ENCODE measurements at regions not wholly inside any gene's neighbourhood (a gene's known extent, or its start where the extent isn't known, plus 50 kb on each side); places are given as distances from the start of the nearest gene placed in this dataset.

DNA sequence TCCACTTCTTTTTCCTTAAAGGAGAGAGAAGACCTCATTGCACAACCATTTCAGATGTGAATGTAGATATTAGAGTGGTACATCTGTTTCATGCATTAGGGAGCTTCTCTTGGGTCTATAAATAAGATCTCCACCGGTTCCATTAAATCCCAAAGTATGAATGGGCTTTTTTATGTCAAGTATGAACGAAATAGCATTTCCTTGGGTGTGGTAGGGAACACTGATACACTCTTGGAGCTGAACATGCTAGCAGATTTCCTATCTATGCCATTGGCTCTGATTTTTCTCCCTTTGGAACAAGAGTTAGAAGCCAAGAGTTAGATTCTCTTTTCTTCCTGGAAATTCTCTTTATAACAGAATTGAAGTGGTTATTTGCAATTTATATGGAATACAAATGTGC lies 245.6 kb upstream of the ADAMTS5 start:
- WGBS, 2 donors (ENCODE audit: low coverage in 1 of 2), result 42 to 51% methylated on average over 2 of the region's 2 CpGs
- Histone ChIP-seq H3K36me3 (no peaks in the 10 kb centered on the region), H3K4me3 (no peak overlapping the region), H3K9me3 (peaks cover 0 to 5% (median 0%) of the 10 kb centered on the region in 3 donors), H3K27me3 (no peaks in the 10 kb centered on the region), H3K4me1 (peaks cover 0 to 5% (median 0%) of the 10 kb centered on the region in 3 donors), H3K27ac (no peak overlapping the region)
- TF ChIP-seq POLR2A (IDR thresholded peaks at IDR 0.05) (no peak), POLR2AphosphoS5 (IDR thresholded peaks at IDR 0.05) (no peak), EP300 (IDR thresholded peaks at IDR 0.05) (no peak)
- TF ChIP-seq, protein P1, sequence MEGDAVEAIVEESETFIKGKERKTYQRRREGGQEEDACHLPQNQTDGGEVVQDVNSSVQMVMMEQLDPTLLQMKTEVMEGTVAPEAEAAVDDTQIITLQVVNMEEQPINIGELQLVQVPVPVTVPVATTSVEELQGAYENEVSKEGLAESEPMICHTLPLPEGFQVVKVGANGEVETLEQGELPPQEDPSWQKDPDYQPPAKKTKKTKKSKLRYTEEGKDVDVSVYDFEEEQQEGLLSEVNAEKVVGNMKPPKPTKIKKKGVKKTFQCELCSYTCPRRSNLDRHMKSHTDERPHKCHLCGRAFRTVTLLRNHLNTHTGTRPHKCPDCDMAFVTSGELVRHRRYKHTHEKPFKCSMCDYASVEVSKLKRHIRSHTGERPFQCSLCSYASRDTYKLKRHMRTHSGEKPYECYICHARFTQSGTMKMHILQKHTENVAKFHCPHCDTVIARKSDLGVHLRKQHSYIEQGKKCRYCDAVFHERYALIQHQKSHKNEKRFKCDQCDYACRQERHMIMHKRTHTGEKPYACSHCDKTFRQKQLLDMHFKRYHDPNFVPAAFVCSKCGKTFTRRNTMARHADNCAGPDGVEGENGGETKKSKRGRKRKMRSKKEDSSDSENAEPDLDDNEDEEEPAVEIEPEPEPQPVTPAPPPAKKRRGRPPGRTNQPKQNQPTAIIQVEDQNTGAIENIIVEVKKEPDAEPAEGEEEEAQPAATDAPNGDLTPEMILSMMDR (IDR thresholded peaks at IDR 0.05), result no peak
- no peak for ATAC-seq

- WGBS, 2 donors (ENCODE audit: low coverage in 1 of 2), result 86% methylated on average over 1 of the region's 1 CpG
- H3K27me3 ChIP-seq, result no peaks in the 10 kb centered on the region
- H3K36me3 ChIP-seq, result no peaks in the 10 kb centered on the region
- no peak overlapping the region for H3K4me3 ChIP-seq
- no peak for ATAC-seq
- H3K4me1 ChIP-seq, result peaks cover 0 to 5% (median 0%) of the 10 kb centered on the region in 3 donors
- H3K27ac ChIP-seq, result no peak overlapping the region
- H3K9me3 ChIP-seq, result peaks cover 0 to 5% (median 0%) of the 10 kb centered on the region in 3 donors
- TF ChIP-seq POLR2A (IDR thresholded peaks at IDR 0.05), result no peak
Measured at GRCh38 chr21:27209546-27209945, 242.7 kb upstream of the ADAMTS5 start.

- H3K27ac ChIP-seq, result no peak overlapping the region
- WGBS, 2 donors (ENCODE audit: low coverage in 1 of 2), result 69 to 88% methylated on average over 5 of the region's 5 CpGs
- TF ChIP-seq POLR2A (IDR thresholded peaks at IDR 0.05), result no peak
- TF ChIP-seq POLR2AphosphoS5 (IDR thresholded peaks at IDR 0.05), result no peak
- TF ChIP-seq, protein P1 (IDR thresholded peaks at IDR 0.05), result no peak
- TF ChIP-seq EP300 (IDR thresholded peaks at IDR 0.05), result no peak
- no peaks in the 10 kb centered on the region for H3K36me3 ChIP-seq
- H3K4me1 ChIP-seq, result peaks cover 0 to 10% (median 0%) of the 10 kb centered on the region in 3 donors
- H3K27me3 ChIP-seq, result no peaks in the 10 kb centered on the region
- no peak overlapping the region for H3K4me3 ChIP-seq
- peaks cover 0 to 5% (median 0%) of the 10 kb centered on the region in 3 donors for H3K9me3 ChIP-seq
- ATAC-seq, result no peak
Measured at GRCh38 chr21:27206368-27206982, 239.6 kb upstream of the ADAMTS5 start.

DNA sequence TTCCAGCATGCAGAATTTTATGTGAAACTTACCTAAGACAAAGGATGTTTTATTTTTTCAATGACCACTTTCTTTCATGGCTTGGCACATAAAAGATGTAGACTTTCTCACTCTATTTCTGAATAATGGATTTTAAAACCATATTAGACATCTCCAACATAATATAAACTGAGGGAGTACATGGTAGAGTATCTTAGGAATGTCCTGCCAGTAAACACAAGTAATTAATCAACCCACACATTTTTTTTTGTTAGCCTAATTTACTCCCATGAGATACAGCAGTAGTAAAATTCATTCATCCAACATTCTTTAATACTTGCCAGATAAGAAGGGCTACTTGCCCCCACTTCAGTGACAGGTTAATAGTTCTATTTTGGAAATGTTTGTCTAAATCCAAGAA lies 235.4 kb upstream of the ADAMTS5 start:
- Histone ChIP-seq H3K4me3 (no peak overlapping the region), H3K36me3 (no peaks in the 10 kb centered on the region), H3K27me3 (no peaks in the 10 kb centered on the region), H3K4me1 (peaks cover 0 to 10% (median 0%) of the 10 kb centered on the region in 3 donors), H3K27ac (no peak overlapping the region), H3K9me3 (no peaks in the 10 kb centered on the region)
- ATAC-seq, result no peak
- TF ChIP-seq, protein P1 (IDR thresholded peaks at IDR 0.05), result no peak
- TF ChIP-seq POLR2AphosphoS5 (IDR thresholded peaks at IDR 0.05) (no peak), EP300 (IDR thresholded peaks at IDR 0.05) (no peak), POLR2A (IDR thresholded peaks at IDR 0.05) (no peak)

DNA sequence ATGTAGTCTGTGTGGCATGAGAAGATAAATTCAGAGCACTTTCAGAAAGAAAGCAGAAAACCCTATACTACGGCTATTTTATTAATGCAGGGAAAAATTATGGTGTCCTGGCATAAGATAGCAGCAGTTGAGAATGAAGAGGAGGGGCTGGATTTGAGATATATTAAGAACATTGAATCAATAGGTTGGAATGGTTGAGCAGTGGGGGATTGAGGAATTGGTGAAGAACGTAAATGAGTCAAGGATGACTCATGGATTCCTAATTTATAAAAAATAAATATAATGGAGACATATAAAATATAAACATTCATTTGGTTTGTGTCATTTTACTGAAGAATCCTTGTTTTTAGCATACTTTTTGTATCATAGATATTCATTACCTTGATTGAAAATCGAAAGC lies 234.3 kb upstream of the ADAMTS5 start:
- no peak for ATAC-seq
- Histone ChIP-seq H3K27ac (no peak overlapping the region), H3K4me3 (no peak overlapping the region), H3K4me1 (peaks cover 0 to 10% (median 0%) of the 10 kb centered on the region in 3 donors), H3K36me3 (no peaks in the 10 kb centered on the region), H3K27me3 (no peaks in the 10 kb centered on the region), H3K9me3 (no peaks in the 10 kb centered on the region)
- TF ChIP-seq POLR2A (IDR thresholded peaks at IDR 0.05) (no peak), POLR2AphosphoS5 (IDR thresholded peaks at IDR 0.05) (no peak), EP300 (IDR thresholded peaks at IDR 0.05) (no peak)
- TF ChIP-seq, protein P1 (IDR thresholded peaks at IDR 0.05), result no peak
- WGBS, 2 donors (ENCODE audit: low coverage in 1 of 2), result 83 to 95% methylated on average over 3 of the region's 3 CpGs
